Vagina (tissue), 2 donors: ENCODE measurements at regions not wholly inside any gene's neighbourhood (a gene's known extent, or its start where the extent isn't known, plus 50 kb on each side); places are given as distances from the start of the nearest gene placed in this dataset.
"Not testable (repeated sequence)": the region's sequence is repeated elsewhere in the genome, so short reads cannot be mapped to it uniquely, and the experiment has no call there.

Experiments used
- CTCF ChIP-seq, 3 experiments: fragments of 450-650 bp in 2 of 3; fragments of 200-600 bp in 1 of 3; sonication (generic) in 1 of 3; IDR thresholded peaks; one replicate each; pipeline ENCODE4 v1.5.1; 2017 to 2019; ENCODE audit warnings: antibody characterized with exemption in 3 of 3, mild to moderate bottlenecking in 2 of 3, moderate library complexity in 2 of 3
- POLR2AphosphoS5 ChIP-seq, 2 donors: sonication (generic); formaldehyde crosslinking; IDR thresholded peaks; one replicate each; pipeline ENCODE4 v1.9.0; 2017; ENCODE audit warnings: antibody characterized with exemption in 2 of 2, mild to moderate bottlenecking in 2 of 2, low read depth in 1 of 2; ENCODE audit not compliant: insufficient read depth in 1 of 2

DNA sequence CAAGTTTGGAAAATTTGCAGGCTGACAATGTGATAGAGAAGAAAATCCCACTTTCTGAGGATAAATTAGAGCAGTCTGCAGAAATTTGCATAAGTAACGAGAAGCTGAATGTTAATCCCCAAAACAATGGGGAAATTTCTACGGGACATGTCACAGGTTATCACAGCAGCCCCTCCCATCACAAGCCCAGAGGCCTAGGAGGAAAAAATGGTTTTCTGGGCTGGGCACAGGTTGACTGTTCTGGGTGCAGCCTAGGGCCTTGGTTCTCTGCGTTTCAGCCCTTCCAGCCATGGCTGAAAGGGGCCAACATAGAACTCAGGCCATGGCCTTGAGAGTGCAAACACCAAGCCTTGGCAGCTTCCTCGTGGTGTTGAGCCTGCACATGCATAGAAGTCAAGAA lies 209.2 kb downstream of the ZNF716 start:
- TF ChIP-seq CTCF (IDR thresholded peaks at IDR 0.05); POLR2AphosphoS5 (IDR thresholded peaks at IDR 0.05; ENCODE audit: insufficient read depth in 1 of 2, low read depth in 1 of 2): not testable (repeated sequence)
